ENCODE measurements at regions not wholly inside any gene's neighbourhood (a gene's known extent, or its start where the extent isn't known, plus 50 kb on each side); places are given as distances from the start of the nearest gene placed in this dataset.

DNA sequence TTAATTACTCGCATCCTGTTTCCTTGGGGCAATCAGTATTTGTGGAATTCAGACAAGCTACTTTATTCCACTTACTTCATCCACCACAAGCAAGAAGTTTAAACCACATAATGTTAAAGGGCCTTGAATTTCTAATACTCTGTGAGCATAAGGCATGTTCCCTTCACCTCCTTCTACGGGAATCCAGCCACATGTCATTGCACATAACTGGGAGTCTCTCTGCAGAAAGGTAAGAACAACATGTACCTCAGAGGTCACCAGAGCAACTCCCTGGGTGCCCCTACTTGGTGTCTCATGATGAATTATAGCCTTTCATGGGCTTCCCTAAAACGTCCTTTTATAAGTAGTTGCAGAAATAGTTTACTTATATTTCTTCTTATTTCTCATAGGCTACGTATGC, 553.2 kb downstream of the DTWD2 start:
- no peaks in the 10 kb centered on the region for H3K4me1 Mint-ChIP-seq
- intact Hi-C loops (cut with micrococcal nuclease), result no loop called here

DNA sequence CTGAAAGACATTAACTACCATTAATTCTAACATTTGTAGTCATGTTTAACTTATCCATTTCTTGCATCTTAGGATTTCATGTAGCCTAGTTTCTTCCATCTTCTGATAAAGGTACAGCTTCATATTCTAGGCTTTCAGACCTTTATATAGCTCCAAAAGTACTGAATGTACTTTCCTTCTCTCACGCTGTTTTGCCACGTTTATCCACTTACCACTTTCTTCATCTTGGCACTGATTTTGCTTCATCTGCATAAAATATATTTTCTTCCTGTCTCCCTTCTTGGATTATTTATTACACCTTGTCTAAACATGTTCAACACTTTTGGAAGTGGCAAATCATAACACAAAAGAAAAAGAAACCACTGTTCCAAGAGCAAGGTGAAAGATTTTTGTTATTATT, 553.8 kb downstream of the DTWD2 start:
- H3K27me3 Mint-ChIP-seq, result no peaks in the 10 kb centered on the region
- H3K9me3 Mint-ChIP-seq, result no peaks in the 10 kb centered on the region
- ATAC-seq (ENCODE audit: low read depth), result no peak
- no peak for DNase-seq
- H3K4me1 Mint-ChIP-seq, result no peaks in the 10 kb centered on the region
- TF ChIP-seq, protein P1, sequence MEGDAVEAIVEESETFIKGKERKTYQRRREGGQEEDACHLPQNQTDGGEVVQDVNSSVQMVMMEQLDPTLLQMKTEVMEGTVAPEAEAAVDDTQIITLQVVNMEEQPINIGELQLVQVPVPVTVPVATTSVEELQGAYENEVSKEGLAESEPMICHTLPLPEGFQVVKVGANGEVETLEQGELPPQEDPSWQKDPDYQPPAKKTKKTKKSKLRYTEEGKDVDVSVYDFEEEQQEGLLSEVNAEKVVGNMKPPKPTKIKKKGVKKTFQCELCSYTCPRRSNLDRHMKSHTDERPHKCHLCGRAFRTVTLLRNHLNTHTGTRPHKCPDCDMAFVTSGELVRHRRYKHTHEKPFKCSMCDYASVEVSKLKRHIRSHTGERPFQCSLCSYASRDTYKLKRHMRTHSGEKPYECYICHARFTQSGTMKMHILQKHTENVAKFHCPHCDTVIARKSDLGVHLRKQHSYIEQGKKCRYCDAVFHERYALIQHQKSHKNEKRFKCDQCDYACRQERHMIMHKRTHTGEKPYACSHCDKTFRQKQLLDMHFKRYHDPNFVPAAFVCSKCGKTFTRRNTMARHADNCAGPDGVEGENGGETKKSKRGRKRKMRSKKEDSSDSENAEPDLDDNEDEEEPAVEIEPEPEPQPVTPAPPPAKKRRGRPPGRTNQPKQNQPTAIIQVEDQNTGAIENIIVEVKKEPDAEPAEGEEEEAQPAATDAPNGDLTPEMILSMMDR (IDR thresholded peaks at IDR 0.05), result no peak
- ChIA-PET CTCF (no interaction called here), POLR2A (no interaction called here)
- no peak overlapping the region for H3K4me3 Mint-ChIP-seq
- H3K36me3 Mint-ChIP-seq (ENCODE audit: low read depth), result no peaks in the 10 kb centered on the region
- H3K27ac Mint-ChIP-seq, result no peak overlapping the region
- intact Hi-C loops (cut with micrococcal nuclease), result no loop called here

More for the DNA sequence above, 553.2 kb downstream of the DTWD2 start:
- Mint-ChIP-seq H3K27ac (no peak overlapping the region), H3K36me3 (ENCODE audit: low read depth) (no peaks in the 10 kb centered on the region), H3K27me3 (no peaks in the 10 kb centered on the region), H3K4me3 (no peak overlapping the region), H3K9me3 (no peaks in the 10 kb centered on the region)
- TF ChIP-seq, protein P1 (IDR thresholded peaks at IDR 0.05), result no peak
- ChIA-PET POLR2A (no interaction called here), CTCF (no interaction called here)
- ATAC-seq (ENCODE audit: low read depth) (no peak), DNase-seq (no peak)

DNA sequence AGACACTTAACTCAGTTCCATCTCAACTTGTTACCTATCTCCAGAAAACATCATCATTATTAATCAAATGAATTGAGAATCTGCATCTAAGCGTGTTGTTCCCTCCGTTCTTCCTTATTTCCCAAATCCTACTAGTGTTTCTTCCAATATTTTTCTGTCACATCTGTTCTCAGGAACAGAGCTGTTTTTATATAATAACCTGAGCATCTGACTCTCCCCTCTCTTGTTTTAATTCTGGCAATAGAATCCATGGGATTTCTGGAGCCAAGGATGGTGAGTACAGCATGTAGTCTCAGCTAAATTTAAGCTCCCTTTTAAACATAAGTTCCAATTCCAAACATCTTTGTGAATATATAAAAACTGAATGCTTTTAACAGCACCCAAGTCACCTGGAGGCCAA, 558.3 kb downstream of the DTWD2 start:
- Mint-ChIP-seq H3K27ac (no peak overlapping the region), H3K36me3 (ENCODE audit: low read depth) (no peaks in the 10 kb centered on the region), H3K4me3 (no peak overlapping the region), H3K4me1 (no peaks in the 10 kb centered on the region), H3K27me3 (no peaks in the 10 kb centered on the region), H3K9me3 (peaks cover 6% of the 10 kb centered on the region)
- POLR2A ChIA-PET, result no interaction called here
- TF ChIP-seq, protein P1 (IDR thresholded peaks at IDR 0.05), result no peak
- CTCF ChIA-PET, result no interaction called here
- intact Hi-C loops (cut with micrococcal nuclease), result no loop called here
- ATAC-seq (ENCODE audit: low read depth) (no peak), DNase-seq (no peak)

DNA sequence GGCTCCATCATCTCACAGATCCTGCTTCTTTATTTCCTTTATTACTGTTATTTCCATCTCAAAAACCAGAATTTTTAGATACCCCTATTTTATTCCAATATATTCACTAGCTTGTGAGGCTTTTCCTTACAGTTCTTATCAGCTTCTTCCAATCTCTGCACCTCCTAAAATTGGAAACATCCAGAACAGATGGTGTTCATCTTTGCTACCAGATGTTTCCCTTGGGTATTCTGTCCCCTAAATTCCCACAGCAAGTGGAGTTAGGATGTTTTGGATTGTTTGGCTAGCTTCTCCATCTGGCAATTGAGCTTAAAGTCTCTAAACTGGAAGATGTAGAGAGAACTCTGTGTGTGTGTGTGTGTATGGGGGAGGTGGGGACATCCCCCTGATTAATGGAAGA, 580.4 kb downstream of the DTWD2 start:
- Mint-ChIP-seq H3K4me1 (no peaks in the 10 kb centered on the region), H3K9me3 (no peaks in the 10 kb centered on the region), H3K4me3 (no peak overlapping the region), H3K27ac (no peak overlapping the region), H3K27me3 (no peaks in the 10 kb centered on the region), H3K36me3 (ENCODE audit: low read depth) (no peaks in the 10 kb centered on the region)
- intact Hi-C loops (cut with micrococcal nuclease), result no loop called here
- POLR2A ChIA-PET, result no interaction called here
- no peak for DNase-seq
- ATAC-seq (ENCODE audit: low read depth), result no peak
- TF ChIP-seq, protein P1 (IDR thresholded peaks at IDR 0.05), result no peak
- CTCF ChIA-PET, result no interaction called here

DNA sequence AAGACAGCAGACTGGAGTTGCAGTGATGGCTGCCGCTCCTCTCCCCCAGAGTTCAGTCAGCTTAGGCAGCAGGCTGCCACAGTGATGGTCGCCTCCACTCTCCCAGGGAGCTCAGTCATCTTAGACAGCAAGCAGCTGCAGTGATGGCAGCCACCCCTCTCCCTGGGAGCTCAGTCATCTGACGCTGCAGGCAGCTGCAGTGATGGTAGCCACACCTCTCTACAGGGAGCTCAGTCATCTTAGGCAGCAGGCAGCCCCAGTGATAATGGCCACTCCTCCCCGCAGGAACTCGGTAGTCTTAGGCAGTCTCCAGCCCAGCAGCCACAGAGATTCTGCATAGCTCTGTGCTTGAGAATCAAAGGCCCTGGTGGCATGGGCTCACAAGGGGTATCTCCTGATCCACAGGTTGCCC, 582.7 kb downstream of the DTWD2 start:
- TF ChIP-seq, protein P1 (IDR thresholded peaks at IDR 0.05), result no peak
- Mint-ChIP-seq H3K4me1 (no peaks in the 10 kb centered on the region), H3K36me3 (ENCODE audit: low read depth) (no peaks in the 10 kb centered on the region), H3K27ac (no peak overlapping the region), H3K4me3 (no peak overlapping the region), H3K27me3 (no peaks in the 10 kb centered on the region), H3K9me3 (peaks cover 2% of the 10 kb centered on the region)
- POLR2A ChIA-PET, result no interaction called here
- ATAC-seq (ENCODE audit: low read depth) (no peak), DNase-seq (no peak)
- intact Hi-C loops (cut with micrococcal nuclease), result no loop called here
- CTCF ChIA-PET, result no interaction called here

Data from activated B cell treated with CpG ODN at 0.5 μM for 24 hours (primary cell).